KMS-11 (cell line): ENCODE measurements at regions not wholly inside any gene's neighbourhood (a gene's known extent, or its start where the extent isn't known, plus 50 kb on each side); places are given as distances from the start of the nearest gene placed in this dataset.

Experiments
- H2AFZ ChIP-seq: fragments of 200-600 bp; sonication (generic); 2 replicates; pipeline ENCODE4 v1.6.1; 2016; ENCODE audit warnings: antibody characterized with exemption, mixed run types, low read depth
- H3K27ac ChIP-seq: fragments of 200-600 bp; sonication (generic); 2 replicates; pipeline ENCODE4 v1.6.1; 2016; ENCODE audit warnings: mild to moderate bottlenecking, mixed run types
- H3K27me3 ChIP-seq: fragments of 200-600 bp; sonication (generic); 2 replicates; pipeline ENCODE4 v1.6.1; 2017; ENCODE audit warnings: mild to moderate bottlenecking, low read depth, mixed run types, moderate library complexity; ENCODE audit not compliant: insufficient read depth
- H3K36me3 ChIP-seq: fragments of 200-600 bp; sonication (generic); 2 replicates; pipeline ENCODE4 v1.6.1; 2017; ENCODE audit warnings: mild to moderate bottlenecking, mixed run types; ENCODE audit not compliant: insufficient read depth
- H3K4me1 ChIP-seq: fragments of 200-600 bp; sonication (generic); 2 replicates; pipeline ENCODE4 v1.6.1; 2016; ENCODE audit warnings: mild to moderate bottlenecking, low read depth, mixed run types; ENCODE audit not compliant: poor library complexity, severe bottlenecking
- H3K4me2 ChIP-seq: fragments of 200-600 bp; sonication (generic); 2 replicates; pipeline ENCODE4 v1.7.0; 2016; ENCODE audit warnings: mild to moderate bottlenecking, mixed run types
- H3K4me3 ChIP-seq: fragments of 200-600 bp; sonication (generic); IDR thresholded peaks from 2 replicates; pipeline ENCODE4 v1.6.1; 2017; ENCODE audit warnings: low read depth, low read length, mixed read lengths; ENCODE audit not compliant: insufficient read depth
- H3K79me2 ChIP-seq: fragments of 200-600 bp; sonication (generic); 2 replicates; pipeline ENCODE4 v1.6.1; 2016; ENCODE audit warnings: low read depth, mixed run types; ENCODE audit not compliant: insufficient read depth
- H3K9ac ChIP-seq: fragments of 200-600 bp; sonication (generic); 2 replicates; pipeline ENCODE4 v1.6.1; 2016; ENCODE audit warnings: mild to moderate bottlenecking, mixed run types
- H4K20me1 ChIP-seq: fragments of 200-600 bp; sonication (generic); 2 replicates; pipeline ENCODE4 v1.6.1; 2016; ENCODE audit warnings: mild to moderate bottlenecking, mixed run types; ENCODE audit not compliant: insufficient read depth
- CTCF ChIP-seq: fragments of 200-600 bp; sonication (generic); conservative IDR thresholded peaks from 2 replicates; pipeline ENCODE4 v1.6.1; 2017; ENCODE audit warnings: low read depth, mild to moderate bottlenecking, antibody characterized with exemption, low read length, moderate library complexity, mixed read lengths

GRCh38 chr9:120158221-120158620 lies 421.7 kb downstream of the CDK5RAP2 start:
- Histone ChIP-seq H3K79me2 (no peaks in the 10 kb centered on the region), H4K20me1 (no peaks in the 10 kb centered on the region), H2AFZ (no peak overlapping the region), H3K4me3 (no peak overlapping the region), H3K9ac (no peak overlapping the region), H3K36me3 (no peaks in the 10 kb centered on the region), H3K4me1 (no peaks in the 10 kb centered on the region), H3K4me2 (no peak overlapping the region), H3K27ac (no peak overlapping the region), H3K27me3 (no peaks in the 10 kb centered on the region)
- TF ChIP-seq CTCF, result no peak

GRCh38 chr9:120156376-120156775 lies 423.6 kb downstream of the CDK5RAP2 start:
- Histone ChIP-seq H4K20me1 (no peaks in the 10 kb centered on the region), H3K4me1 (no peaks in the 10 kb centered on the region), H3K4me3 (no peak overlapping the region), H3K27me3 (no peaks in the 10 kb centered on the region), H3K36me3 (no peaks in the 10 kb centered on the region), H3K4me2 (no peak overlapping the region), H2AFZ (no peak overlapping the region), H3K9ac (no peak overlapping the region), H3K27ac (no peak overlapping the region), H3K79me2 (no peaks in the 10 kb centered on the region)
- TF ChIP-seq CTCF, result no peak

GRCh38 chr9:120153258-120153657 lies 426.7 kb downstream of the CDK5RAP2 start:
- Histone ChIP-seq H3K4me1 (no peaks in the 10 kb centered on the region), H3K27me3 (no peaks in the 10 kb centered on the region), H3K4me3 (no peak overlapping the region), H3K9ac (no peak overlapping the region), H3K36me3 (no peaks in the 10 kb centered on the region), H4K20me1 (no peaks in the 10 kb centered on the region), H3K27ac (no peak overlapping the region), H2AFZ (no peak overlapping the region), H3K4me2 (no peak overlapping the region), H3K79me2 (no peaks in the 10 kb centered on the region)
- no peak for TF ChIP-seq CTCF

- H4K20me1 ChIP-seq, result no peaks in the 10 kb centered on the region
- no peak overlapping the region for H3K9ac ChIP-seq
- no peak overlapping the region for H3K4me2 ChIP-seq
- H3K27me3 ChIP-seq, result no peaks in the 10 kb centered on the region
- TF ChIP-seq CTCF, result no peak
- no peak overlapping the region for H3K27ac ChIP-seq
- H3K79me2 ChIP-seq, result no peaks in the 10 kb centered on the region
- H3K4me3 ChIP-seq, result no peak overlapping the region
- H2AFZ ChIP-seq, result no peak overlapping the region
- no peaks in the 10 kb centered on the region for H3K36me3 ChIP-seq
- H3K4me1 ChIP-seq, result no peaks in the 10 kb centered on the region
Observed at GRCh38 chr9:120152295-120152694, 427.7 kb downstream of the CDK5RAP2 start.

- Histone ChIP-seq H3K36me3 (no peaks in the 10 kb centered on the region), H3K79me2 (no peaks in the 10 kb centered on the region), H3K4me1 (no peaks in the 10 kb centered on the region), H3K27me3 (no peaks in the 10 kb centered on the region), H3K9ac (no peak overlapping the region), H4K20me1 (no peaks in the 10 kb centered on the region), H3K27ac (no peak overlapping the region), H2AFZ (no peak overlapping the region), H3K4me2 (no peak overlapping the region), H3K4me3 (no peak overlapping the region)
- TF ChIP-seq CTCF, result no peak
Observed at GRCh38 chr9:120151806-120152205, 428.2 kb downstream of the CDK5RAP2 start.
